ENCODE measurements at regions not wholly inside any gene's neighbourhood (a gene's known extent, or its start where the extent isn't known, plus 50 kb on each side); places are given as distances from the start of the nearest gene placed in this dataset.
"Not testable (repeated sequence)": the region's sequence is repeated elsewhere in the genome, so short reads cannot be mapped to it uniquely, and the experiment has no call there.

DNA sequence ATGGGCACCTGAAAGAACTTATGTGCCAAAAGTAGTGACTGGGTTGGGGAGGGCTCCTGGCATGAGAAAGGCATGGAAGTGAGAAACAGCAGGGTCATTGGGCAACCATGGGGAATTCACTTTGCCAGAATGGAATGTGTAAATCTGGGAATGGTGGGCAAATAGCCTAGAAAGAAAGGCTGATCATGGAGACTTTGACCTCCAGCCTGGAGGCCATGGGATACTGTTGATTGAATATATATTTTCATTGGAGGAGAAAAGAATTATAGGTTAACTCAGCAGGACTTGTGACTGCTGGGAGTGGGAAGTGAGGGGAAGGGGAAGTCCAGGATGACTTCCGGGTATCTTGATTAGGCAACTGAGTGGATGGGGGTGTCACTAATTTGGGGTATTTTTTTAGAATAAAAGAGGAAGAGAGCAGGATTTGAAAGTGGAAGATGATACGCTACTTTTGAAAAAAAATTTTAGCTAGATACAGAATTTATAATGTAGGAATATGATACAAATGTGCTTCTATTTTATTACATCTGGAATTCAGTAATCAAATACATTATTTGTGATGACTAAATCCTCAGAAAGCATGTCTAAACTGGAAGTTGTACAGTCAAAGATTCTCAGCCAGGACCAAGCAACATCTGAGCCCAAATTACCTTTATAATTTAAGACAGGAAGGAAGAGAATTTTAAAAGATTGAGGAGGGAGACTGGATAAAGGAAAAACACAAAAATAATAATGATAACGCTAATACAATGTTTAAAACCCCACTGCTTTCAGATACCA, 116.2 kb downstream of the GATA6 start:
- Histone ChIP-seq H3K4me3 (no peak overlapping the region), H3K36me3 (no peaks in the 10 kb centered on the region), H3K27me3 (no peaks in the 10 kb centered on the region), H3K4me1 (no peaks in the 10 kb centered on the region), H3K9me3 (peaks cover 0 to 24% (median 0%) of the 10 kb centered on the region in 3 donors), H3K27ac (no peak overlapping the region)
- ATAC-seq, result no peak
- TF ChIP-seq, protein P1, sequence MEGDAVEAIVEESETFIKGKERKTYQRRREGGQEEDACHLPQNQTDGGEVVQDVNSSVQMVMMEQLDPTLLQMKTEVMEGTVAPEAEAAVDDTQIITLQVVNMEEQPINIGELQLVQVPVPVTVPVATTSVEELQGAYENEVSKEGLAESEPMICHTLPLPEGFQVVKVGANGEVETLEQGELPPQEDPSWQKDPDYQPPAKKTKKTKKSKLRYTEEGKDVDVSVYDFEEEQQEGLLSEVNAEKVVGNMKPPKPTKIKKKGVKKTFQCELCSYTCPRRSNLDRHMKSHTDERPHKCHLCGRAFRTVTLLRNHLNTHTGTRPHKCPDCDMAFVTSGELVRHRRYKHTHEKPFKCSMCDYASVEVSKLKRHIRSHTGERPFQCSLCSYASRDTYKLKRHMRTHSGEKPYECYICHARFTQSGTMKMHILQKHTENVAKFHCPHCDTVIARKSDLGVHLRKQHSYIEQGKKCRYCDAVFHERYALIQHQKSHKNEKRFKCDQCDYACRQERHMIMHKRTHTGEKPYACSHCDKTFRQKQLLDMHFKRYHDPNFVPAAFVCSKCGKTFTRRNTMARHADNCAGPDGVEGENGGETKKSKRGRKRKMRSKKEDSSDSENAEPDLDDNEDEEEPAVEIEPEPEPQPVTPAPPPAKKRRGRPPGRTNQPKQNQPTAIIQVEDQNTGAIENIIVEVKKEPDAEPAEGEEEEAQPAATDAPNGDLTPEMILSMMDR (IDR thresholded peaks at IDR 0.05), result no peak
- TF ChIP-seq POLR2AphosphoS5 (IDR thresholded peaks at IDR 0.05), result no peak
- no peak for TF ChIP-seq POLR2A (IDR thresholded peaks at IDR 0.05)
- TF ChIP-seq EP300 (IDR thresholded peaks at IDR 0.05), result no peak
- WGBS, 2 donors (ENCODE audit: low coverage in 1 of 2), result 75 to 79% methylated on average over 3 of the region's 3 CpGs

DNA sequence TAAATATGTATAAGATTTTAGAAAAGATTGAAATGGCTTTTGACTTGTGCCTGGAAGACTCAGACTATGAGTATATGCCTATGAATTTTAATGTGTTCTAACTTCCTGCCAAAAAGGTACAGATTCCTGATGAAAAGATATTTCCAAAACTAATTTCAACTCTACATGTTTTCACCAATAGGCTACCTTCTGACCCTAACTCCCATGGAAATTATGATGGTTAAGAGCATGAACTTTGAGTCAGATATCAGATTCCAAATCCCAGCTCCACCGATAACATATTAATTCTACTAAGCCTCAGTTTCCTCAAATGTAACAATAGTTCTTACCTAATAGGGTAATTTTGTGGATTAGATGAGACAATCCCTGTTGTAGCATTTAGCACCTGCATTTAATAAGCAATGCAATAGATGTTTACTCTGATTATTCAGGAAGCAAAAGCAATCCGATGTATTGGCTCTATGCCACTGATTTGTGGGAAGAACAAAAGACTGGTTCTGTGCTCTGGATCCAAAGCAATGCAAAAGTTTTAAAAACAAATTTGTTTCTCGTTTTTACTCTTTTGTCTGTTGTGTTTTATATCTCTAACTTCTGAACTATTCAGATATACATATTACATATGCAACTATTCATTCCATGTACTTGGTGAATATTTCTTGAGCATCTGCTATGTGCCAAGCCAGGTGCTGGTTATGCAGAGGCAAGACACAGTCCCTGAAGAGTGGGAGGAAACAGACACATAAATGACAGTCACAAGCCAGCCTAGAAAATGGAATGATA, 115.4 kb downstream of the GATA6 start:
- Histone ChIP-seq H3K27me3 (no peaks in the 10 kb centered on the region), H3K27ac (no peak overlapping the region), H3K36me3 (no peaks in the 10 kb centered on the region), H3K4me1 (no peaks in the 10 kb centered on the region), H3K9me3 (peaks cover 0 to 19% (median 0%) of the 10 kb centered on the region in 3 donors), H3K4me3 (no peak overlapping the region)
- no peak for ATAC-seq
- 65 to 73% methylated on average over 3 of the region's 3 CpGs for WGBS, 2 donors (ENCODE audit: low coverage in 1 of 2)
- TF ChIP-seq POLR2A (IDR thresholded peaks at IDR 0.05), result no peak
- TF ChIP-seq POLR2AphosphoS5 (IDR thresholded peaks at IDR 0.05), result no peak
- no peak for TF ChIP-seq EP300 (IDR thresholded peaks at IDR 0.05)
- TF ChIP-seq, protein P1 (IDR thresholded peaks at IDR 0.05), result no peak

DNA sequence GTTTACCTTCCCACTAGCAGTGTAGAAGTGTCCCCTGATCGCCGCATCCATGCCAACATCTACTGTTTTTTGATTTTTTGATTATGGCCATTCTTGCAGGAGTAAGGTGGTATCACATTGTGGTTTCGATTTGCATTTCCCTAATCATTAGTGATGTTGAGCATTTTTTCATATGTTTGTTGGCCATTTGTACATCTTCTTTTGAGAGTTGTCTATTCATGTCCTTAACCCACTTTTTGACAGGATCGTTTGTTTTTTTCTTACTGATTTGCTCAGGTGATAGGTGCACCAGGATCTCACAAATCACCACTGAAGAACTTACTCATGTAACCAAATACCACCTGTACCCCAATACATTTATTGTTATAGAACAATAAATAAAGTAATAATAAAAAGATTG, 114.5 kb downstream of the GATA6 start:
- not testable (repeated sequence) for H3K4me1 ChIP-seq, ATAC-seq, H3K4me3 ChIP-seq, H3K36me3 ChIP-seq, H3K27me3 ChIP-seq, H3K27ac ChIP-seq
- 98 to 100% methylated on average over 2 to 4 of the region's 4 CpGs for WGBS, 2 donors (ENCODE audit: low coverage in 1 of 2)
- peaks cover 0 to 11% (median 0%) of the 10 kb centered on the region in 3 donors for H3K9me3 ChIP-seq

DNA sequence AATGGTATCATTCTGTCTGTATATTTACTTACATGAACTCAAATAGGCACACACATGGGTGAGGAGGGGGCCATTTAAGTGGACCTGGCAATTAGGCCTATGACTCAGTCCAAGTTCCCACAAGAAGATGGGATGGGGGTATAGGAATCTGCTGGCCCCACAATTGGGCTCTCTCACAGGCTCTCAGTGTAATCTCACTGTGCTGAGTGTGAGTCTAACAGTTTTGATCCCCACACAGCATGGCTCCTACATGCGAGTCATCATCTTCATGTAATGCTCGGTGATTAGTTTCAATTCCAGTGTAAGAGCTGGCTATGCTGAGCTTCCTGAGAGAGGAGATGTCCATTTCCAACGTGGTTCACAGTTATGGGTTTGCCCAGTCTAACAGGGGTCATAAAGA, 114.0 kb downstream of the GATA6 start:
- Histone ChIP-seq H3K36me3 (no peaks in the 10 kb centered on the region), H3K27ac (peak overlapping the region in 1 of 4 donors; percentile 13), H3K4me1 (no peaks in the 10 kb centered on the region), H3K4me3 (no peak overlapping the region), H3K27me3 (no peaks in the 10 kb centered on the region), H3K9me3 (peaks cover 0 to 7% (median 0%) of the 10 kb centered on the region in 3 donors)
- WGBS, 2 donors (ENCODE audit: low coverage in 1 of 2), result 69% methylated on average over 2 of the region's 3 CpGs; no CpG with 5 or more reads in 1 of the 2 donors
- TF ChIP-seq EP300 (IDR thresholded peaks at IDR 0.05) (no peak), POLR2AphosphoS5 (IDR thresholded peaks at IDR 0.05) (no peak), POLR2A (IDR thresholded peaks at IDR 0.05) (no peak)
- TF ChIP-seq, protein P1 (IDR thresholded peaks at IDR 0.05), result no peak
- no peak for ATAC-seq

DNA sequence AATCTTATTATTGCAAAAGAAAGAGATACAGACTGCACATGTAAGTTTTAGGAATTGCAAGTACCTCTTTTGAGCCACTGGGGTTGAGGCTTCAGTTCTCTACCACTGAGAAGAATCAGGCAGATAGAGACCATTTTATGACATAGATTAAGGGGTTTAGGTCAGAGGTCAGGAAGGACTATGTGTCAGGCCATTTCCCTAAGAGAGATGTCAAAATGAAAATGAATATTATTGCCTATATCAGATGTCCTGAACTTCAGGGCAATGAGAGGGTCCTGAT, 113.7 kb downstream of the GATA6 start:
- Histone ChIP-seq H3K4me1 (no peaks in the 10 kb centered on the region), H3K36me3 (no peaks in the 10 kb centered on the region), H3K9me3 (peaks cover 0 to 3% (median 0%) of the 10 kb centered on the region in 3 donors), H3K27me3 (no peaks in the 10 kb centered on the region), H3K27ac (peak overlapping the region in 1 of 4 donors; percentile 13), H3K4me3 (no peak overlapping the region)
- no peak for TF ChIP-seq EP300 (IDR thresholded peaks at IDR 0.05)
- TF ChIP-seq POLR2AphosphoS5 (IDR thresholded peaks at IDR 0.05), result no peak
- TF ChIP-seq POLR2A (IDR thresholded peaks at IDR 0.05), result no peak
- TF ChIP-seq, protein P1 (IDR thresholded peaks at IDR 0.05), result no peak
- ATAC-seq, result no peak

Data from gastroesophageal sphincter (tissue), 4 donors.